ENCODE measurements at regions not wholly inside any gene's neighbourhood (a gene's known extent, or its start where the extent isn't known, plus 50 kb on each side); places are given as distances from the start of the nearest gene placed in this dataset.

GRCh38 chr17:36856903-36857381, 80.3 kb upstream of the LHX1 start:
- no peak for TF ChIP-seq CTCF (IDR thresholded peaks at IDR 0.05; ENCODE audit: unreplicated experiment)
- DNase-seq, result no peak
- CTCF ChIA-PET, result interaction anchor here (0.5 to 2.9 kb wide), 8 partner anchors 9 to 211 kb away, joined by 3 to 14 read pairs (median 4); no protein-coding TSS in a partner anchor
- intact Hi-C loops (cut with micrococcal nuclease; ENCODE audit: unreplicated experiment), result loop anchor here (10.0 kb wide), 2 partner anchors 188 to 232 kb away; no protein-coding TSS in a partner anchor
- peaks cover 68% of the 10 kb centered on the region for H3K27me3 Mint-ChIP-seq (ENCODE audit: unreplicated experiment)
- no TSS peak for BruUV-seq (replicated peaks)
- peaks cover 22% of the 10 kb centered on the region for H3K4me1 Mint-ChIP-seq (ENCODE audit: low read depth, unreplicated experiment)
- H3K4me3 Mint-ChIP-seq (ENCODE audit: low read depth, unreplicated experiment), result no peak overlapping the region
- no peaks in the 10 kb centered on the region for H3K36me3 Mint-ChIP-seq (ENCODE audit: insufficient read depth, unreplicated experiment)
- no peak overlapping the region for H3K27ac Mint-ChIP-seq (ENCODE audit: unreplicated experiment)
- no peaks in the 10 kb centered on the region for H3K9me3 Mint-ChIP-seq (ENCODE audit: low read depth, unreplicated experiment)

- DNase-seq, result no peak
- intact Hi-C loops (cut with micrococcal nuclease; ENCODE audit: unreplicated experiment), result loop anchor here (10.0 kb wide), 2 partner anchors 187 to 233 kb away; no protein-coding TSS in a partner anchor
- H3K4me3 Mint-ChIP-seq (ENCODE audit: low read depth, unreplicated experiment), result no peak overlapping the region
- TF ChIP-seq CTCF (IDR thresholded peaks at IDR 0.05; ENCODE audit: unreplicated experiment), result no peak
- H3K9me3 Mint-ChIP-seq (ENCODE audit: low read depth, unreplicated experiment), result no peaks in the 10 kb centered on the region
- peaks cover 22% of the 10 kb centered on the region for H3K4me1 Mint-ChIP-seq (ENCODE audit: low read depth, unreplicated experiment)
- CTCF ChIA-PET, result interaction anchor here (0.7 to 2.9 kb wide), 6 partner anchors 10 to 257 kb away, joined by 3 to 9 read pairs (median 4); no protein-coding TSS in a partner anchor
- H3K36me3 Mint-ChIP-seq (ENCODE audit: insufficient read depth, unreplicated experiment), result no peaks in the 10 kb centered on the region
- H3K27me3 Mint-ChIP-seq (ENCODE audit: unreplicated experiment), result peaks cover 70% of the 10 kb centered on the region
- no peak overlapping the region for H3K27ac Mint-ChIP-seq (ENCODE audit: unreplicated experiment)
- BruUV-seq (replicated peaks), result no TSS peak
Measured at GRCh38 chr17:36857698-36858097, 79.6 kb upstream of the LHX1 start.

- Mint-ChIP-seq H3K9me3 (ENCODE audit: low read depth, unreplicated experiment) (no peaks in the 10 kb centered on the region), H3K4me3 (ENCODE audit: low read depth, unreplicated experiment) (no peak overlapping the region), H3K27me3 (ENCODE audit: unreplicated experiment) (peaks cover 69% of the 10 kb centered on the region), H3K27ac (ENCODE audit: unreplicated experiment) (no peak overlapping the region), H3K4me1 (ENCODE audit: low read depth, unreplicated experiment) (peaks cover 22% of the 10 kb centered on the region), H3K36me3 (ENCODE audit: insufficient read depth, unreplicated experiment) (no peaks in the 10 kb centered on the region)
- TF ChIP-seq CTCF (IDR thresholded peaks at IDR 0.05; ENCODE audit: unreplicated experiment), result no peak
- DNase-seq, result peak; percentile 60
- CTCF ChIA-PET, result interaction anchor here (0.7 to 2.9 kb wide), 6 partner anchors 10 to 258 kb away, joined by 3 to 9 read pairs (median 4); no protein-coding TSS in a partner anchor
- intact Hi-C loops (cut with micrococcal nuclease; ENCODE audit: unreplicated experiment), result loop anchor here (10.0 kb wide), 2 partner anchors 186 to 234 kb away; no protein-coding TSS in a partner anchor
- no TSS peak for BruUV-seq (replicated peaks)
Measured at GRCh38 chr17:36858119-36859002, 78.9 kb upstream of the LHX1 start.

GRCh38 chr17:36859003-36859300, 78.3 kb upstream of the LHX1 start:
- no peaks in the 10 kb centered on the region for H3K9me3 Mint-ChIP-seq (ENCODE audit: low read depth, unreplicated experiment)
- intact Hi-C loops (cut with micrococcal nuclease; ENCODE audit: unreplicated experiment), result loop anchor here (10.0 kb wide), 2 partner anchors 186 to 234 kb away; no protein-coding TSS in a partner anchor
- no peak overlapping the region for H3K4me3 Mint-ChIP-seq (ENCODE audit: low read depth, unreplicated experiment)
- H3K27me3 Mint-ChIP-seq (ENCODE audit: unreplicated experiment), result peaks cover 67% of the 10 kb centered on the region
- no TSS peak for BruUV-seq (replicated peaks)
- DNase-seq, result no peak
- H3K27ac Mint-ChIP-seq (ENCODE audit: unreplicated experiment), result no peak overlapping the region
- TF ChIP-seq CTCF (IDR thresholded peaks at IDR 0.05; ENCODE audit: unreplicated experiment), result no peak
- peaks cover 22% of the 10 kb centered on the region for H3K4me1 Mint-ChIP-seq (ENCODE audit: low read depth, unreplicated experiment)
- CTCF ChIA-PET, result interaction anchor here (0.8 to 2.2 kb wide), 3 partner anchors 11 to 78 kb away, joined by 5 to 8 read pairs (median 6); partner anchors contain the start of gene LHX1
- H3K36me3 Mint-ChIP-seq (ENCODE audit: insufficient read depth, unreplicated experiment), result no peaks in the 10 kb centered on the region

Measured in Calu3 (cell line).